Astrocyte (in vitro differentiated cells and primary cell): ENCODE measurements at regions not wholly inside any gene's neighbourhood (a gene's known extent, or its start where the extent isn't known, plus 50 kb on each side); places are given as distances from the start of the nearest gene placed in this dataset.

ENCODE experiments used
- DNase-seq: peaks from one replicate; pipeline ENCODE4 v3.0.0-alpha.2; 2010; ENCODE audit warnings: low read depth
- FAIRE-seq: peaks from 2 replicates; lab custom pipeline; 2011; peaks lifted over from hg19 to GRCh38; lab: Jason Lieb, UNC
- H2AFZ ChIP-seq: 2 replicates; pipeline ENCODE4 v1.6.0; 2012; ENCODE audit warnings: low read depth, low read length, inconsistent platforms
- H3K27ac ChIP-seq: 2 replicates; pipeline ENCODE4 v1.5.1; 2011; ENCODE audit warnings: low read depth, low read length, inconsistent platforms
- H3K27me3 ChIP-seq: 2 replicates; pipeline ENCODE4 v1.6.0; 2011; ENCODE audit warnings: low read length, inconsistent platforms; ENCODE audit not compliant: insufficient read depth
- H3K36me3 ChIP-seq: 2 replicates; pipeline ENCODE4 v1.5.1; 2011; ENCODE audit warnings: low read length, inconsistent platforms; ENCODE audit not compliant: insufficient read depth
- H3K4me1 ChIP-seq: 2 replicates; pipeline ENCODE4 v1.5.1; 2011; ENCODE audit warnings: low read length, inconsistent platforms; ENCODE audit not compliant: insufficient read depth
- H3K4me2 ChIP-seq: 2 replicates; pipeline ENCODE4 v1.6.0; 2012; ENCODE audit warnings: low read length, inconsistent platforms
- H3K4me3 ChIP-seq: 2 replicates; pipeline ENCODE4 v1.5.1; 2011; ENCODE audit warnings: low read depth, mild to moderate bottlenecking, low read length, inconsistent platforms; ENCODE audit not compliant: insufficient read depth
- H3K79me2 ChIP-seq: 2 replicates; pipeline ENCODE4 v1.6.0; 2012; ENCODE audit warnings: mild to moderate bottlenecking, low read length, inconsistent platforms; ENCODE audit not compliant: insufficient read depth
- H3K9ac ChIP-seq: 2 replicates; pipeline ENCODE4 v1.6.0; 2012; ENCODE audit warnings: mild to moderate bottlenecking, low read length, inconsistent platforms
- H3K9me3 ChIP-seq: 2 replicates; pipeline ENCODE4 v1.5.1; 2012; ENCODE audit warnings: low read depth, mild to moderate bottlenecking, low read length, inconsistent platforms; ENCODE audit not compliant: insufficient read depth
- H4K20me1 ChIP-seq: 2 replicates; pipeline ENCODE4 v1.6.0; 2012; ENCODE audit warnings: low read length, inconsistent platforms; ENCODE audit not compliant: insufficient read depth
- H3K27ac Mint-ChIP-seq: one replicate; pipeline ENCODE4 v1.8.0; 2021; ENCODE audit warnings: mild to moderate bottlenecking, mixed read lengths; ENCODE audit not compliant: unreplicated experiment
- H3K27me3 Mint-ChIP-seq: one replicate; pipeline ENCODE4 v1.8.0; 2021; ENCODE audit warnings: low read depth, mixed read lengths; ENCODE audit not compliant: unreplicated experiment
- H3K36me3 Mint-ChIP-seq: one replicate; pipeline ENCODE4 v1.8.0; 2021; ENCODE audit warnings: low read depth, mixed read lengths; ENCODE audit not compliant: unreplicated experiment
- H3K4me1 Mint-ChIP-seq: one replicate; pipeline ENCODE4 v1.8.0; 2021; ENCODE audit warnings: low read depth, mixed read lengths; ENCODE audit not compliant: unreplicated experiment
- H3K4me3 Mint-ChIP-seq: one replicate; pipeline ENCODE4 v1.8.0; 2021; ENCODE audit warnings: mild to moderate bottlenecking, moderate library complexity, mixed read lengths; ENCODE audit not compliant: unreplicated experiment
- H3K9me3 Mint-ChIP-seq: one replicate; pipeline ENCODE4 v1.8.0; 2021; ENCODE audit warnings: mild to moderate bottlenecking, mixed read lengths; ENCODE audit not compliant: unreplicated experiment
- CTCF ChIP-seq: IDR thresholded peaks from 2 replicates; pipeline ENCODE4 v1.5.1; 2011; ENCODE audit warnings: low read depth, mild to moderate bottlenecking, inconsistent platforms, low read length, moderate library complexity; ENCODE audit not compliant: insufficient read depth
- EZH2 ChIP-seq: IDR thresholded peaks from 2 replicates; pipeline ENCODE4 v1.6.1; 2012; ENCODE audit warnings: mild to moderate bottlenecking, low read length, inconsistent platforms; ENCODE audit not compliant: insufficient read depth

GRCh38 chr7:124411796-124412195, 353.8 kb downstream of the GPR37 start:
- H3K9me3 ChIP-seq, result no peaks in the 10 kb centered on the region
- H3K9ac ChIP-seq, result no peak overlapping the region
- Mint-ChIP-seq H3K36me3 (no peaks in the 10 kb centered on the region), H3K9me3 (no peaks in the 10 kb centered on the region), H3K27me3 (no peaks in the 10 kb centered on the region), H3K27ac (no peak overlapping the region), H3K4me3 (no peak overlapping the region), H3K4me1 (peaks cover 6% of the 10 kb centered on the region)
- TF ChIP-seq EZH2 (no peak), CTCF (no peak)
- no peak overlapping the region for H3K4me3 ChIP-seq
- H3K27me3 ChIP-seq, result no peaks in the 10 kb centered on the region
- H2AFZ ChIP-seq, result no peak overlapping the region
- no peak overlapping the region for H3K4me2 ChIP-seq
- H3K4me1 ChIP-seq, result no peaks in the 10 kb centered on the region
- no peaks in the 10 kb centered on the region for H3K79me2 ChIP-seq
- DNase-seq (no peak), FAIRE-seq (no peak)
- no peak overlapping the region for H3K27ac ChIP-seq
- H3K36me3 ChIP-seq, result no peaks in the 10 kb centered on the region
- H4K20me1 ChIP-seq, result no peaks in the 10 kb centered on the region

- Histone ChIP-seq H3K9ac (no peak overlapping the region), H3K27me3 (no peaks in the 10 kb centered on the region), H3K79me2 (no peaks in the 10 kb centered on the region), H3K27ac (no peak overlapping the region), H3K36me3 (no peaks in the 10 kb centered on the region), H4K20me1 (no peaks in the 10 kb centered on the region), H3K4me1 (no peaks in the 10 kb centered on the region), H2AFZ (no peak overlapping the region), H3K9me3 (no peaks in the 10 kb centered on the region), H3K4me2 (no peak overlapping the region), H3K4me3 (no peak overlapping the region)
- no peak for FAIRE-seq
- H3K27me3 Mint-ChIP-seq, result no peaks in the 10 kb centered on the region
- TF ChIP-seq EZH2 (no peak), CTCF (no peak)
- DNase-seq, result no peak
- H3K4me1 Mint-ChIP-seq, result no peaks in the 10 kb centered on the region
- H3K9me3 Mint-ChIP-seq, result no peaks in the 10 kb centered on the region
- no peaks in the 10 kb centered on the region for H3K36me3 Mint-ChIP-seq
- H3K4me3 Mint-ChIP-seq, result no peak overlapping the region
- H3K27ac Mint-ChIP-seq, result no peak overlapping the region
Observed at GRCh38 chr7:124403587-124403986, 362.0 kb downstream of the GPR37 start.

- Histone ChIP-seq H3K4me2 (no peak overlapping the region), H3K79me2 (no peaks in the 10 kb centered on the region), H3K9ac (no peak overlapping the region), H4K20me1 (no peaks in the 10 kb centered on the region), H3K27ac (no peak overlapping the region), H3K9me3 (no peaks in the 10 kb centered on the region), H2AFZ (no peak overlapping the region), H3K36me3 (no peaks in the 10 kb centered on the region), H3K27me3 (no peaks in the 10 kb centered on the region), H3K4me3 (no peak overlapping the region), H3K4me1 (no peaks in the 10 kb centered on the region)
- Mint-ChIP-seq H3K4me3 (no peak overlapping the region), H3K27me3 (no peaks in the 10 kb centered on the region), H3K27ac (no peak overlapping the region), H3K36me3 (no peaks in the 10 kb centered on the region), H3K9me3 (no peaks in the 10 kb centered on the region), H3K4me1 (no peaks in the 10 kb centered on the region)
- no peak for TF ChIP-seq EZH2
- no peak for TF ChIP-seq CTCF
- FAIRE-seq, result no peak
- DNase-seq, result no peak
Observed at GRCh38 chr7:124403112-124403511, 362.5 kb downstream of the GPR37 start.
